H7 (cell line): ENCODE measurements at regions not wholly inside any gene's neighbourhood (a gene's known extent, or its start where the extent isn't known, plus 50 kb on each side); places are given as distances from the start of the nearest gene placed in this dataset.

ENCODE experiments used
- DNase-seq: peaks from one replicate; pipeline ENCODE4 v3.0.0; 2012
- H3K27me3 ChIP-seq: 2 replicates; pipeline ENCODE4 v1.6.0; 2011; ENCODE audit warnings: mild to moderate bottlenecking, low read length; ENCODE audit not compliant: control insufficient read depth, insufficient read depth
- H3K36me3 ChIP-seq: replicated peaks from 2 replicates; pipeline ENCODE4 v1.5.1; 2011; ENCODE audit warnings: low read length; ENCODE audit not compliant: control insufficient read depth, insufficient read depth
- H3K4me3 ChIP-seq: 2 replicates; pipeline ENCODE4 v1.5.1; 2011; ENCODE audit warnings: low read depth, mild to moderate bottlenecking, control low read depth, low read length, moderate library complexity; ENCODE audit not compliant: insufficient read depth

- Histone ChIP-seq H3K27me3 (peaks cover 38% of the 10 kb centered on the region), H3K36me3 (no peaks in the 10 kb centered on the region), H3K4me3 (no peak overlapping the region)
- no peak for DNase-seq
Observed at GRCh38 chr15:31485431-31485830, 158.8 kb downstream of the KLF13 start.

- Histone ChIP-seq H3K27me3 (peaks cover 36% of the 10 kb centered on the region), H3K4me3 (no peak overlapping the region), H3K36me3 (no peaks in the 10 kb centered on the region)
- peak; percentile 15 for DNase-seq
Observed at GRCh38 chr15:31485911-31486461, 159.4 kb downstream of the KLF13 start.

GRCh38 chr15:31486506-31486905, 159.9 kb downstream of the KLF13 start:
- peak; percentile 62 for DNase-seq
- no peak overlapping the region for H3K4me3 ChIP-seq
- H3K27me3 ChIP-seq, result peaks cover 34% of the 10 kb centered on the region
- no peaks in the 10 kb centered on the region for H3K36me3 ChIP-seq

- Histone ChIP-seq H3K4me3 (no peak overlapping the region), H3K36me3 (no peaks in the 10 kb centered on the region), H3K27me3 (peaks cover 30% of the 10 kb centered on the region)
- DNase-seq, result no peak
Observed at GRCh38 chr15:31486906-31487695, 160.5 kb downstream of the KLF13 start.

GRCh38 chr15:31487811-31488436, 161.3 kb downstream of the KLF13 start:
- H3K36me3 ChIP-seq, result no peaks in the 10 kb centered on the region
- peak; percentile 31 for DNase-seq
- no peak overlapping the region for H3K4me3 ChIP-seq
- H3K27me3 ChIP-seq, result peaks cover 22% of the 10 kb centered on the region

GRCh38 chr15:31488437-31489204, 162.0 kb downstream of the KLF13 start:
- Histone ChIP-seq H3K36me3 (no peaks in the 10 kb centered on the region), H3K27me3 (peaks cover 16% of the 10 kb centered on the region), H3K4me3 (no peak overlapping the region)
- peak; percentile 94 for DNase-seq

GRCh38 chr15:31489281-31489680, 162.6 kb downstream of the KLF13 start:
- Histone ChIP-seq H3K36me3 (no peaks in the 10 kb centered on the region), H3K4me3 (no peak overlapping the region), H3K27me3 (peaks cover 12% of the 10 kb centered on the region)
- peak; percentile 18 for DNase-seq

GRCh38 chr15:31489801-31490646, 163.4 kb downstream of the KLF13 start:
- peak; percentile 83 for DNase-seq
- no peaks in the 10 kb centered on the region for H3K36me3 ChIP-seq
- peaks cover 5% of the 10 kb centered on the region; the same call in 1 of the 2 replicates for H3K27me3 ChIP-seq
- H3K4me3 ChIP-seq, result no peak overlapping the region

GRCh38 chr15:31494786-31495185, 168.2 kb downstream of the KLF13 start:
- H3K4me3 ChIP-seq, result no peak overlapping the region
- no peaks in the 10 kb centered on the region for H3K36me3 ChIP-seq
- no peak for DNase-seq
- H3K27me3 ChIP-seq, result no peaks in the 10 kb centered on the region

GRCh38 chr15:31495281-31495680, 168.6 kb downstream of the KLF13 start:
- no peak overlapping the region for H3K4me3 ChIP-seq
- DNase-seq, result no peak
- no peaks in the 10 kb centered on the region for H3K27me3 ChIP-seq
- H3K36me3 ChIP-seq, result no peaks in the 10 kb centered on the region

- DNase-seq, result no peak
- Histone ChIP-seq H3K4me3 (no peak overlapping the region), H3K27me3 (no peaks in the 10 kb centered on the region), H3K36me3 (no peaks in the 10 kb centered on the region)
Observed at GRCh38 chr15:31497838-31498237, 171.2 kb downstream of the KLF13 start.

- no peak for DNase-seq
- Histone ChIP-seq H3K36me3 (no peaks in the 10 kb centered on the region), H3K27me3 (no peaks in the 10 kb centered on the region), H3K4me3 (no peak overlapping the region)
Observed at GRCh38 chr15:31498329-31498728, 171.7 kb downstream of the KLF13 start.

- H3K27me3 ChIP-seq, result no peaks in the 10 kb centered on the region
- no peak for DNase-seq
- H3K36me3 ChIP-seq, result no peaks in the 10 kb centered on the region
- H3K4me3 ChIP-seq, result no peak overlapping the region
Observed at GRCh38 chr15:31498756-31499155, 172.1 kb downstream of the KLF13 start.
